HG02798 (cell line): ENCODE measurements at regions not wholly inside any gene's neighbourhood (a gene's known extent, or its start where the extent isn't known, plus 50 kb on each side); places are given as distances from the start of the nearest gene placed in this dataset.
"Not testable (repeated sequence)": the region's sequence is repeated elsewhere in the genome, so short reads cannot be mapped to it uniquely, and the experiment has no call there.

Source experiments
- ATAC-seq: cut with Tn5 transposase; IDR thresholded peaks from one replicate; pipeline ENCODE4 v1.9.1; 2021; ENCODE audit warnings: mild to moderate bottlenecking; ENCODE audit not compliant: unreplicated experiment, poor library complexity

GRCh38 chr5:1641041-1641440 lies 117.3 kb upstream of the LPCAT1 start:
- no peak for ATAC-seq

GRCh38 chr5:1640421-1640881 lies 116.7 kb upstream of the LPCAT1 start:
- ATAC-seq: no peak

- no peak for ATAC-seq
Measured at GRCh38 chr5:1639757-1640156, 116.0 kb upstream of the LPCAT1 start.

DNA sequence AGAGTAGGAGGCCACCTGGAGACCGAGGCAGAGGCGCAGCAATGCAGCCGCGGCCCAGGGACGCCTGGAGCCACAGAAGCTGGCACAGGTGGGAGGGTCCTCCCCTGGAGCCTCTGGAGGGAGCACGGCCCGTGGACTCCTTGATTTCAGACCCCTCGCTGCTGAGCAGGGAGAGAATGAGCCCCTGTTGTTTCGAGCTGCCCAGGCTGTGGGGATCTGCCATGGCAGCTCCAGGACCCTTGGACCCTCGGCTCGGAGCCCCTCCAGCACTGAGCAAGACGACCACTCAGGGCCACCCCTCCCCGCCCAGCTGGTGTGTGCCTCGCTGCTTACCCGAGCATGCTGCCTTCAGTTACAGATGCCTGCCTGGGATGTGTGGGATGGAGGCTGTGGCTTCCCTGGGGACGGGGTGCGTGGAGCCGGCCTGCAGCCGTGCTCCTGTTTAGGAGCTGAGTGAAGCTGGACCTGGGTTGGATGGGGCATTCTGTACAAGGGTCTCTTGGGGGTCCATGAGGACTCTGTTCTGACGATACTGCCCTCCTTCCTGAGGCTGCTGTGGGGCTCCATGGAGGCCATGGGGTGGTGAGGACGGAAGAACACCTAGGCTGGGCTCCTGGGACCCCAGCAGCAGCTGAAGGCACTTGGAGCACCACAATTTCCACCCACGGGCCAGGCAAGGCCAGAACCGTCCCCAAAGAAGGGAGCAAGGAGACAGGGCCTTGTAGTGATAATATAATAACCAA lies 115.1 kb upstream of the LPCAT1 start:
- ATAC-seq: no peak

DNA sequence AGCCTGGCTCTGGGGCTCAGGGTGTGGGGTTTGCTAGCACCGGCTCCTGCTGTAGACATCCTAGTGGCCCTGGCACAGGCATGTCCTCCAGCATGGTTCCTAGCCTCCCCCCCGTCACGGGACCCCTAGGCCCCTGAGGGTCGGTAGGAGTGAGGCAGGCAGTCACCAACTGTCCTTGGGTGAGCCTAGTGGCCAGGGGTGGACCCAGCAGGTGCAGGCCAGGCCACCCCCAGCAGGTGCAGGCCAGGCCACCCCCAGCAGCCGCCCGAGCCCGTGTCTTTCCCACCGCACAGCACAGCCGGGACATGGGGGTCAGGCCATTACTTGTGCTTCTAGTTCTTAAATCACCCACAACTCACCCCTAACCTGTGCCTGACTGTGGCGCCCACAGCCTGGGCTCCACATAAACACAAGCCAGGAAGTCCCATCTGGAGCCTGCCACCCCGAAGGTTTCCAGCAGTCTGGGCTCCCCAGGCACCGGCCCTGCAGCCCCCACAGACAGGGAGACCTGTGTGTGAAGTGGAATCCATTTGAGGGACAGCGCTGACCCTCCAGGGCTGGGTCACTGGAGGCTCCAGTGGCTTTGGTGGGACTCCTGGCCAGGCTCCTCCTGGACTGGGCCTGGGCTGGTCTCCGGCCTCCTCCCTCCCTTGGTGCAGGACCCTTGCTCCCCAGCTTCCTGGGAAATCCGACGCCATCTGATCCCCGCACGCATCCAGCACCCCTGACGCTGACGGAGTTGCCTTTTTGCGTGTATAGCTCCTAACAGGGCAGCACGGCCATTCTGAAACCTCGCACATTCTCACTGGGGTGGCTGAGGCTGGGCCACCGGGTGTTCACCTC lies 114.1 kb upstream of the LPCAT1 start:
- no peak for ATAC-seq

GRCh38 chr5:1636981-1637638 lies 113.3 kb upstream of the LPCAT1 start:
- no peak for ATAC-seq

DNA sequence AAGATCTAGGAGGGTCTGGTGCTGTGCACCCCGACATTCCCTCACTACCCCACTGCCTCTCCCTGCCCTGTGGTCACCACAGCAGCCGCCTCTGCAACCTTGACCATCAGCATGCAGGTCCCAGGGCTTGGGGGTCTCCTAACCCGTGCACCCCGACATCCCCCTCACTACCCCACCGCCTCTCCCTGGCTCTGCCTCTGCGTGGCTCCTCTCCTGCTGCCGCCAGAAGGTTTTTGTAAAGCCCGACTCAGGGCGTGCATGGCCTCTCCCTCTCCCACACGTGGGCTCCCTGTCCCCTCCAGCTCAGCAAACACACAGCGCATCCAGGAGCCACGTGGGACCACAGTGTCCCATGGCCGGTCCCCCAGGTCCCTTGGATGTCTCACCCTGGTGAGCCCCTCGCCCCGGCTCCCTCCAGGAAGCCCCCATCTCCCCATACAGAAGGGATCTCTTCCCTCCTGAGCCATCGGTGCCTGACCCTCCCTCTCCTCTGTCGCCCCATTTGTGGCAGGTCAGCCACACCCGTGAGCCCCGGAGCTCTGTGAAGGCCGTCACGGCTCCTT lies 112.5 kb upstream of the LPCAT1 start:
- ATAC-seq: not testable (repeated sequence)

DNA sequence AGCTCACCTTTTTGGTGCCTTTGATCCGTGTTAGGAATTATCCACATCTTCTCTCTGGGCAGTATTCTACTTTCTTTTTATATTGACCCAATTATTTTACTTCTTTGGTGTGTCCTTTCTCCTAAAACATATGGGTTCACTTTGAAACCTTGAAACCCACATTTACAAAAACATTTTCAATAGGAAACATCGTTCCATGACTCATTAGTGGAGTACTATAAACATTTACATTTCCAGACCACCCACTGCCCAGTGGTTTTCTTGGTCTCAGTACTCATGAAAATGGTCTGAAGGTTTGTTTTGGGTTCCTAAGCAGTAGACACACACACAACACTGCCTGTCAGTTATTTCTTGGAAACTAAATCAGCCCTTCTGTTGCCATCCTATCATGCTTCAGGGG lies 111.7 kb upstream of the LPCAT1 start:
- not testable (repeated sequence) for ATAC-seq

DNA sequence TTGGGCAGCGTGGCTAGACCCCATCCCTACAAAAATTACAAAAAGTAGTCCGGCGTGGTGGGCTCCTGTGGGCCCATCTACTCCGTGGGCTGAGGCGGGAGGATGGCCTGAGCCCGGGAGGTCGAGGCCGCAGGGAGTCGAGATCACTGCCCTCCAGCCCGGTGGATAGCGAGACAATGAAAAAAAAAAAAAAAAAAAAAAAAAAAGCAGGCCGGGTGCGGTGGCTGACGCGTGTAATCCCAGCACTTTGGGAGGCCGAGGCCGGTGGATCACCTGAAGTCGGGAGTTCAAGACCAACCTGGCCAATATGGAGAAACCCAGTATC lies 110.5 kb upstream of the LPCAT1 start:
- no peak for ATAC-seq

- ATAC-seq: peak; percentile 94
Measured at GRCh38 chr5:1633605-1634336, 110.0 kb upstream of the LPCAT1 start.

DNA sequence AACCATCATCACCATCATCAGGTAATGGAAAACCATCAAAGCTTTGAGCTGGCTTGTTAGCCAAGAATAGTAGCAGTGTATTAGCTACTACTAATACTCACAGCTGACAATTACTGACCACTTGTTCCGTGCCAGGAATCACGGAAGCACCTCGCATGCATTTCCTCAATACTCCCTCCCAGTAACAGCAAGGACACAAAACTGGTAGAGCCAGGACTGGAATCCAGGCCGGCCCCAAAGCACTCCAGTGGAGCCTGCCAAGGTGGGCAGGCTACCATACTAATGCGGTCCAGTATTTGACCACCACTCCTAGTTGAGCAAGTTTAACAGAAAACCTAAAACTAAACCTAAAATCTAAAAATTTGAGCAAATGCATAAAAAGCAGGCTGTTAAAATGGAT lies 107.2 kb upstream of the LPCAT1 start:
- not testable (repeated sequence) for ATAC-seq

DNA sequence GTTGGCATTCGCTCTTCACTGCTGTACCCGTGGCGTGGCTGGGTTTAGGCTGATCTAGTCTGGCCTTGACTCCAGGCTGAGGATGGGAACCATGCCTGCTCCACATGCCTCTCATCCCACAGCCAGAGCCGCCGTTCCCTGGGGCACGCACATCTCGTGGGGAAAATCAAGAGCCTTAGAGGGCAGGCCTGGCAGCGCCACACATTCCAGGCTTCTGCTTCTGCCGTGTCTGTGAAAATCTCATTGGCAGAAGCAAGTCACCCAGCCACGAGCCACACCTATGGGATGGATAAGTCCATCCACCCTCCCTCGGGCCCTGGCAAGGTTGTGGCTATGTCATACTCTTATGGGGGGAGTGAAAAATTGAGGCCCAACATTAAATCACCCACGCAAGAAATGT lies 102.6 kb upstream of the LPCAT1 start:
- not testable (repeated sequence) for ATAC-seq

- not testable (repeated sequence) for ATAC-seq
Measured at GRCh38 chr5:1619531-1619930, 95.8 kb upstream of the LPCAT1 start.

DNA sequence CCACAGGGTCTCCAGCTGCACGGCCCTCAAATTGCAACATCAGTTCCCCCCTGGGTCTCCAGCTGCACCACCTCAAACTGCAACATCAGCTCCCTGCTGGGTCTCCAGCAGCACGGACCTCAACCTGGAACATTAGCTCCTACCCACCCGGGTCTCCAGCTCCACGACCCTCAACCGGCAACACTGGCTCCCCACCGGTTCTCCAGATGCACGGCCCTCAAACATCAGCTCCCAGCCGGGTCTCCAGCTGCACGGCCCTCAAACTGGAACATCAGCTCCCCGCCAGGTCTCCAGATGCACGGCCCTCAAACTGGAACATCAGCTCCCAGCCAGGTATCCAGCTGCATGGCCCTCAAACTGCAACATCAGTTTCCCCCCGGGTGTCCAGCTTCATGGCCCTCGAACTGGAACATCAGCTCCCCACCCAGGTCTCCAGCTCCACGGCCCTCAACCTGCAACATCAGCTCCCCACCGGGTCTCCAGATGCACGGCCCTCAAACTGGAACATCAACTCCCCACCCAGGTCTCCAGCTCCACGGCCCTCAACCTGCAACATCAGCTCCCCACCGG lies 94.6 kb upstream of the LPCAT1 start:
- ATAC-seq: not testable (repeated sequence)

DNA sequence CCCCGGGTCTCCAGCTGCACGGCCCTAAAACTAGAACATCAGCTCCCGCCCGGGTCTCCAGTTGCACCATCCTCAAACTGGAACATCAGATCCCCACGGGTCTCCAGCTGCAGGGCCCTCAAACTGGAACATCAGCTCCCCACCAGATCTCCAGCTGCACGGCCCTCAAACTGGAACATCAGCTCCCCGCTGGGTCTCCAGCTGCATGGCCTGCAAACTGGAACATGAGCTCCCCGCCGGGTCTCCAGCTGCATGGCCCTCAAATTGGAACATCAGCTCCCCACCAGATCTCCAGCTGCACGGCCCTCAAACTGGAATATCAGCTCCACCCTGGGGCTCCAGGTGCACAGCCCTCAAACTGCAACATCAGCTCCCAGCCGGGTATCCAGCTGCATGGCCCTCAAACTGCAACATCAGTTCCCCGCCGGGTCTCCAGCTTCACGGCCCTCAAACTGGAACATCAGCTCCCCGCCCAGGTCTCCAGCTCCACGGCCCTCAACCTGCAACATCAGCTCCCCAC lies 93.5 kb upstream of the LPCAT1 start:
- ATAC-seq: not testable (repeated sequence)

GRCh38 chr5:1613515-1613914 lies 89.8 kb upstream of the LPCAT1 start:
- ATAC-seq: not testable (repeated sequence)

DNA sequence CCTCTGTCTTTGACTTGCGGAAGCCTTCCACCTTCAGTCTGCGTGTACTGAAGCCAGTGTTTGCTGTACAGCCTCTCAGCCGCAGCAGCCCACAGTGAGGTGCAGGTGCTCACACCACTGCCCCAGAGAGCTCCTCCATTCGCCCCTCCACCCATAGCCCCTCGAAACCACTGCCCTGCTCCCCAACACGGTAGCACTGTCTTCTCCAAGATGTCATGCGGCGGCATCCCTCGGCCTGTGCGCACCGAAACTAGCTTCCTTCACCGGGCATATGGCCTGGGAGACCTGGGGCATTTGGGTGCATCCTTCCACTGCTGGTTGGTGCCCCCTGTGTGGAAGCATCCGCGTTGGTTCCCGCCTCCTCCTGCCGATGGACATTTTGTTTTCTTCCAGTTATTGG lies 86.8 kb upstream of the LPCAT1 start:
- ATAC-seq: not testable (repeated sequence)

- ATAC-seq: not testable (repeated sequence)
Measured at GRCh38 chr5:1609111-1609510, 85.4 kb upstream of the LPCAT1 start.

DNA sequence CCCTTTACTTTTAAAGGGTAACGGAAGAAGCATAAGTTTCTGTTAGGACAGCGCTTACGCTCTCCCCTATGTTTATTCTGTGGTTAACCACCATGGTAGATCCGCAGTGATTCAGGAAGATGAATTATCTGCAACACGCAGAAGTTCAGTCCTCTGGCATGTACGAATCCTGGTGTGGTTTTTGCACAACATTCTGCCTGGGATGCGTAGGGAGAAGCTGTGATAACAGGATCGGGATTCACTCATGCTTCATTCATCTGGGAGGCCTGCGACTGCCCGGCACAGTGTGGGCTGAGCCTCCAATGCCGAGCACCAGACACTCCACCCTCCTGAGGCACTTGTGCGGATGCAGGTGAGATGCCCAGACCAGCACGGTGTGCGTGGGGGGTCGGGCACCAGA lies 84.6 kb upstream of the LPCAT1 start:
- ATAC-seq: not testable (repeated sequence)
